ENCODE measurements at regions not wholly inside any gene's neighbourhood (a gene's known extent, or its start where the extent isn't known, plus 50 kb on each side); places are given as distances from the start of the nearest gene placed in this dataset.
"Not testable (repeated sequence)": the region's sequence is repeated elsewhere in the genome, so short reads cannot be mapped to it uniquely, and the experiment has no call there.

- not testable (repeated sequence) for H3K9me3 ChIP-seq (ENCODE audit: insufficient read depth, low read length); H3K36me3 ChIP-seq (replicated peaks; ENCODE audit: low read depth, low read length); H4K20me1 ChIP-seq (ENCODE audit: insufficient read depth, low read length); H3K79me2 ChIP-seq (ENCODE audit: low read length); H3K9ac ChIP-seq (ENCODE audit: low read length); H3K4me3 ChIP-seq (ENCODE audit: low read length); H2AFZ ChIP-seq (ENCODE audit: low read depth, low read length); H3K4me2 ChIP-seq (ENCODE audit: low read length); H3K27ac ChIP-seq (ENCODE audit: low read length); H3K27me3 ChIP-seq (ENCODE audit: low read depth, low read length); H3K4me1 ChIP-seq (ENCODE audit: low read length)
Measured at GRCh38 chr20:25853718-25854388, 157.2 kb upstream of the ZNF337 start.

DNA sequence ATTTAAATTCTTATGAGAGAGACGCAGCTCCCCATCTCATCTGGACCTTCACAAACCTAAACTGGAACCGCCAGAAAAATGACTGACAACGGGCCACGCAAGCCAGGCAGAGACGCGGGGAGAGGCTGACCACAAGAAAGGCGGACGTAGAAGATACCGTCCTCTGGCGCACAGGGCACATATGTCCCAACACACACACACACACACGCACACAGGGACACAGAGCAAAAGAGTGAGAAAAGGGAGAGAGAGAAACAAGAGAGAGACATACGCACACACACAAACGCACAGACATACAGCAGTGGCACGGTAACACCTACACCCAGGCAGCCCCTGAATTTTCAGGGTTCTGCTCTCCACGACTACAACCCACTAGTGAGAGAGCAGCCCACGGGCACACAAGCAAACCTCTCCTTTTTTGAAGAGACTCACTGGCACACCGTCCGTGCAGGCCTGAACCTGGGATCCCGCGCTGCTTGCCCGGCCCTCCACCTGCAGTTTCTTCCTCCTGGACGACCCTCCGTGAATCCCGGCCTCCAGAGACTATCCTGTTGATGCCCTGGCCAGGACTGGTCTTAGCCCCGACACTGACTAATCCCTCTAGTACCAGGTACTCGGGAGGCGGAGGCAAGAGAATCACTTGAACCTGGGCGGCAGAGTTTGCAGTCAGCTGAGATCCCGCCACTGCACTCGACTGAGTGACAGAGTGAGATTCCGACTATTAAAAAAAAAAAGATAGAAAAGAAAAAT is 156.5 kb upstream of the ZNF337 start:
- H3K4me3 ChIP-seq (ENCODE audit: low read length); H3K4me1 ChIP-seq (ENCODE audit: low read length); H3K9ac ChIP-seq (ENCODE audit: low read length); H3K27ac ChIP-seq (ENCODE audit: low read length); H3K79me2 ChIP-seq (ENCODE audit: low read length); H3K4me2 ChIP-seq (ENCODE audit: low read length); H4K20me1 ChIP-seq (ENCODE audit: insufficient read depth, low read length); H3K9me3 ChIP-seq (ENCODE audit: insufficient read depth, low read length); H2AFZ ChIP-seq (ENCODE audit: low read depth, low read length); H3K36me3 ChIP-seq (replicated peaks; ENCODE audit: low read depth, low read length); H3K27me3 ChIP-seq (ENCODE audit: low read depth, low read length): not testable (repeated sequence)

GRCh38 chr20:25850133-25850532 is 153.5 kb upstream of the ZNF337 start:
- H3K4me3 ChIP-seq (ENCODE audit: low read length); H3K4me2 ChIP-seq (ENCODE audit: low read length); H3K9me3 ChIP-seq (ENCODE audit: insufficient read depth, low read length); H3K4me1 ChIP-seq (ENCODE audit: low read length); H3K27ac ChIP-seq (ENCODE audit: low read length); H3K79me2 ChIP-seq (ENCODE audit: low read length); H3K9ac ChIP-seq (ENCODE audit: low read length); H4K20me1 ChIP-seq (ENCODE audit: insufficient read depth, low read length); H3K27me3 ChIP-seq (ENCODE audit: low read depth, low read length); H2AFZ ChIP-seq (ENCODE audit: low read depth, low read length); H3K36me3 ChIP-seq (replicated peaks; ENCODE audit: low read depth, low read length): not testable (repeated sequence)

DNA sequence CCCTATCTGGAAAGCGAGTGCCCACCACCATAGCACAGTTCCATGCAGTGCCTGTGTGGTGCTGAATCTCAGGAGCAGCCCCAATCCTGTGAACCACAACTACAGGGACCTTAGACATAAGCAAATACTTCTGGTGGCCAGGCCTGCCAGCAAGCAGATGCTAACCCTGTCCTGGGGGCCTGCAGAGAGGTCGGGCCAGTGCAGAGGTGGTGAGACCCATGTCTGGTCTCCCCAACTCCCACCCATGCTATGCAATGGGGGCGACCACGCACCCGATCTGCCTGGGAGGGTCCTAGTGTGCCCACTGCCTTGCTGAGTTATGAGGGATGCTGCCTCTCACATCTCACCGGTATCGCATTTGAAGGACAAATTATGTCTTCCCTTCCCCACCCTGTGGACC is 151.6 kb upstream of the ZNF337 start:
- Histone ChIP-seq H2AFZ (ENCODE audit: low read depth, low read length) (no peak overlapping the region), H3K9ac (ENCODE audit: low read length) (no peak overlapping the region), H3K4me1 (ENCODE audit: low read length) (no peaks in the 10 kb centered on the region), H3K27ac (ENCODE audit: low read length) (no peak overlapping the region), H3K4me2 (ENCODE audit: low read length) (no peak overlapping the region), H3K36me3 (replicated peaks; ENCODE audit: low read depth, low read length) (no peaks in the 10 kb centered on the region), H3K4me3 (ENCODE audit: low read length) (no peak overlapping the region), H3K79me2 (ENCODE audit: low read length) (no peaks in the 10 kb centered on the region), H3K9me3 (ENCODE audit: insufficient read depth, low read length) (no peaks in the 10 kb centered on the region), H4K20me1 (ENCODE audit: insufficient read depth, low read length) (no peaks in the 10 kb centered on the region), H3K27me3 (ENCODE audit: low read depth, low read length) (no peaks in the 10 kb centered on the region)
- TF ChIP-seq CTCF (IDR thresholded peaks at IDR 0.05; ENCODE audit: low read depth, low read length) (no peak), EZH2phosphoT487 (IDR thresholded peaks at IDR 0.05; ENCODE audit: low read depth) (no peak)

GRCh38 chr20:25844640-25845039 is 148.0 kb upstream of the ZNF337 start:
- H3K4me1 ChIP-seq (ENCODE audit: low read length); H3K27me3 ChIP-seq (ENCODE audit: low read depth, low read length); H3K79me2 ChIP-seq (ENCODE audit: low read length); H3K36me3 ChIP-seq (replicated peaks; ENCODE audit: low read depth, low read length); H3K4me2 ChIP-seq (ENCODE audit: low read length); H3K9ac ChIP-seq (ENCODE audit: low read length); H3K9me3 ChIP-seq (ENCODE audit: insufficient read depth, low read length); H3K4me3 ChIP-seq (ENCODE audit: low read length); H4K20me1 ChIP-seq (ENCODE audit: insufficient read depth, low read length); H3K27ac ChIP-seq (ENCODE audit: low read length); H2AFZ ChIP-seq (ENCODE audit: low read depth, low read length): not testable (repeated sequence)

GRCh38 chr20:25813511-25813910 is 116.9 kb upstream of the ZNF337 start:
- H3K79me2 ChIP-seq (ENCODE audit: low read length); H3K27ac ChIP-seq (ENCODE audit: low read length); H4K20me1 ChIP-seq (ENCODE audit: insufficient read depth, low read length); H3K4me3 ChIP-seq (ENCODE audit: low read length); H3K27me3 ChIP-seq (ENCODE audit: low read depth, low read length); H3K9ac ChIP-seq (ENCODE audit: low read length); H2AFZ ChIP-seq (ENCODE audit: low read depth, low read length); H3K36me3 ChIP-seq (replicated peaks; ENCODE audit: low read depth, low read length); H3K4me1 ChIP-seq (ENCODE audit: low read length); H3K4me2 ChIP-seq (ENCODE audit: low read length); H3K9me3 ChIP-seq (ENCODE audit: insufficient read depth, low read length): not testable (repeated sequence)

- H3K9me3 ChIP-seq (ENCODE audit: insufficient read depth, low read length); H4K20me1 ChIP-seq (ENCODE audit: insufficient read depth, low read length); H3K27ac ChIP-seq (ENCODE audit: low read length); H3K4me2 ChIP-seq (ENCODE audit: low read length); H2AFZ ChIP-seq (ENCODE audit: low read depth, low read length); H3K4me3 ChIP-seq (ENCODE audit: low read length); H3K36me3 ChIP-seq (replicated peaks; ENCODE audit: low read depth, low read length); H3K27me3 ChIP-seq (ENCODE audit: low read depth, low read length); H3K79me2 ChIP-seq (ENCODE audit: low read length); H3K9ac ChIP-seq (ENCODE audit: low read length); H3K4me1 ChIP-seq (ENCODE audit: low read length): not testable (repeated sequence)
Measured at GRCh38 chr20:25798174-25798993, 101.7 kb upstream of the ZNF337 start.

GRCh38 chr20:25797062-25797461 is 100.4 kb upstream of the ZNF337 start:
- not testable (repeated sequence) for H3K27me3 ChIP-seq (ENCODE audit: low read depth, low read length); H3K36me3 ChIP-seq (replicated peaks; ENCODE audit: low read depth, low read length); H2AFZ ChIP-seq (ENCODE audit: low read depth, low read length); H3K4me1 ChIP-seq (ENCODE audit: low read length); H3K9me3 ChIP-seq (ENCODE audit: insufficient read depth, low read length); H4K20me1 ChIP-seq (ENCODE audit: insufficient read depth, low read length); H3K27ac ChIP-seq (ENCODE audit: low read length); H3K9ac ChIP-seq (ENCODE audit: low read length); H3K4me2 ChIP-seq (ENCODE audit: low read length); H3K79me2 ChIP-seq (ENCODE audit: low read length); H3K4me3 ChIP-seq (ENCODE audit: low read length)

Measured in OCI-LY3 (cell line).